ENCODE measurements at regions not wholly inside any gene's neighbourhood (a gene's known extent, or its start where the extent isn't known, plus 50 kb on each side); places are given as distances from the start of the nearest gene placed in this dataset.
"Not testable (repeated sequence)": the region's sequence is repeated elsewhere in the genome, so short reads cannot be mapped to it uniquely, and the experiment has no call there.

GRCh38 chr5:159682623-159683022, 233.7 kb upstream of the ADRA1B start:
- DNase-seq (ENCODE audit: low read depth in 2 of 2, low spot score in 1 of 2): no peak

DNA sequence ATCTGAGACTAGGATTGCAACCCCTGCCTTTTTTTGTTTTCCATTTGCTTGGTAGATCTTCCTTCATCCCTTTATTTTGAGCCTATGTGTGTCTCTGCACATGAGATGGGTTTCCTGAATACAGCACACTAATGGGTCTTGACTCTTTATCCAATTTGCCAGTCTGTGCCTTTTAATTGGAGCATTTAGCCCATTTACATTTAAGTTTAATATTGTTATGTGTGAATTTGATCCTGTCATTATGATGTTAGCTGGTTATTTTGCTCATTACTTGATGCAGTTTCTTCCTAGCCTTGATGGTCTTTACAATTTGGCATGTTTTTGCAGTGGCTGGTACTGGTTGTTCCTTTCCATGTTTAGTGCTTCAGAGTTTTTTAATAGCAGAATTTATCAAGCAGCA, 228.4 kb upstream of the ADRA1B start:
- not testable (repeated sequence) for DNase-seq (ENCODE audit: low read depth in 2 of 2, low spot score in 1 of 2)

GRCh38 chr5:159695741-159696294, 220.5 kb upstream of the ADRA1B start:
- no peak for DNase-seq (ENCODE audit: low read depth in 2 of 2, low spot score in 1 of 2)

DNA sequence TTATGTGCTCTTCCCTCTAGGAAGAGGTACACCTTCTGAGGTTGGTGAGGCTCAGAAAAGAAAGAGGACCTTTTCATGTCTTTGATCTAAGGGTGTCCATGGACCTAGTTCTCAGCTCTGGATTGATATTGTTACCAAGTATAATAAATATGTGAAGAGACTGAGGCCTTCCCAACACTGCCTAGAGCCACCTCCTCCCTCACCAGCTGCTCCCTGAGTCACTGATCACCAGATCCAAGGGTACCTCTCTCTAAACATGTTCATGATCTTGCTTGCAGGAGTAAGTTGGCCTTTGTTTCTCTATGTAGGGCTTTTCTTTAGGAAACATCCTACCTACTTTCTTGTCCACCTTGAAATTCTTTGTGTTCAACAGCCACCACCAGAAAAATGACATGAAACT, 218.8 kb upstream of the ADRA1B start:
- DNase-seq (ENCODE audit: low read depth in 2 of 2, low spot score in 1 of 2): no peak

DNA sequence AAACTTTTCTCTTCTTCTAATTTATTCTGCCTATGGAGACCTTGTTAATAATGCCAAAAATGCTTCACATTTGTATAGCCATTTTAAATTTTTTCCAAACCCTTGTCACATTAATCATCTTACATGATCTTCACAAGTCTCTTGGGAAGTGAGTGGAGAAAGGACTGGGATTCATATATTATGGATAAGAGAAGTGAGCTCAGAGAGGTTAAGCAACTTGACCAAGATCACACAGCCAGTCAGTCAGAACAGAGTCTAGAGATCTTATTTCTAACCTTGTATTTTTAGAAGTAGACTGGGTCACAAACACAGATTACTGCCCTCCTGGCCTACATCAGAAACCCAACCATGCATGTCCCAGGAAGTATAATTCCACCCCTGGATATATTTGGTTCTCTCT, 218.0 kb upstream of the ADRA1B start:
- DNase-seq (ENCODE audit: low read depth in 2 of 2, low spot score in 1 of 2): no peak

GRCh38 chr5:159700016-159700415, 216.3 kb upstream of the ADRA1B start:
- no peak for DNase-seq (ENCODE audit: low read depth in 2 of 2, low spot score in 1 of 2)

DNA sequence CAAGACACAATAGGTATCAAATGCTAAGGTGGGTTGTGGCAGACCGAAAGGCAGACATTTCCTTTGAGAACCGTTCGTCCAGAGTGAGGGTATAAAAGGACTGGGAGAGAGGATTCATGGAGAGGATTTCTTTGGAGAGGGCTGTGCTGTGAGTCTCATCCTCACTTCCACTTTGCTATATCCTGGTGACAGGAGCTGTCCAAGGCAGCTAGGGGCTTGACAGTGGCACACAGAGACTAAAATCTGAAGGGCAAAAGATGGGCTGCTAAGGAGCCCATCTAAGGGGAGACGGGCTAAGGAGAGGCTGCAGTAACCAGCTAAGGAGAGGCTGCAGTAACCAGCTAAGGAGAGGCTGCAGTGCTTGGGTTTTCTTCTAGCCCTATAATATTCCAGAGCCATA, 214.0 kb upstream of the ADRA1B start:
- DNase-seq (ENCODE audit: low read depth in 2 of 2, low spot score in 1 of 2): no peak

GRCh38 chr5:159702826-159703225, 213.5 kb upstream of the ADRA1B start:
- DNase-seq (ENCODE audit: low read depth in 2 of 2, low spot score in 1 of 2): no peak

GRCh38 chr5:159704160-159704559, 212.1 kb upstream of the ADRA1B start:
- DNase-seq (ENCODE audit: low read depth in 2 of 2, low spot score in 1 of 2): no peak

DNA sequence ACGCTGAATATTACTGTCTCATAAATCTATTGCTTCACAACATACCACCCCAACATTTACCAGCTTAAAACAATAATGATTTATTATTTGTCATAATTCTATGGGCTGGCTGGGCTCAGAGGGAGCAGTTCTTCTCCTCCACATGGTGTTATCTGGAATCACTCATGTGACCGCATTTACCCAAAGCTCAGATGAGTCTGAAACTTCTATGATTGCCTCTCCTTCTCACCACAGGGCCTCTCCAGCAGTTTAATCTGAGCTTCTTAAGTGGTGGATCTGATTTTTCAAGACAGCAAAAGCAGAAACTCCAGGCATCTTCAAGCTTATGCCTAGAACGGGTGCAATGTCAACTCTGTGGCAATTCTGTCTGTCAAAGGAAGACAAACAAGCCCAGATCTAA, 210.3 kb upstream of the ADRA1B start:
- DNase-seq (ENCODE audit: low read depth in 2 of 2, low spot score in 1 of 2): no peak

DNA sequence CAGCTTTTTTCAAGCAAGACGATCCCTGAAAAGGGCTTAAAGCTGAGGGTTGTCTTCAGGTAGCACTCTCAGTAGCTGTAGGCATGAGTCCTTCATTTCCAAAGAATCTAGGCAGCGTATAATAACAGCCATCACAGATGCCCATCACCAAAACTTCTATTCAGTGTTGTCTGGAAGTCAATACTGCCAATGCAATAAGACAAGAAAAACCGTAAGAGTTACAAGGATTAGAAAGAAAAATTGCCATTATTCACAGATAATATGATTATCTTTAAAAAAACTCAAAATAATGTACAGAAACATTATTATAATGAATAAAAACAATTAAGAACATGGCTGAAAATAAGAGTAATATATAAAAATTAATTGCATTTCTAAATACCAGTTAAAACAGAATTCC, 208.2 kb upstream of the ADRA1B start:
- DNase-seq (ENCODE audit: low read depth in 2 of 2, low spot score in 1 of 2): no peak

DNA sequence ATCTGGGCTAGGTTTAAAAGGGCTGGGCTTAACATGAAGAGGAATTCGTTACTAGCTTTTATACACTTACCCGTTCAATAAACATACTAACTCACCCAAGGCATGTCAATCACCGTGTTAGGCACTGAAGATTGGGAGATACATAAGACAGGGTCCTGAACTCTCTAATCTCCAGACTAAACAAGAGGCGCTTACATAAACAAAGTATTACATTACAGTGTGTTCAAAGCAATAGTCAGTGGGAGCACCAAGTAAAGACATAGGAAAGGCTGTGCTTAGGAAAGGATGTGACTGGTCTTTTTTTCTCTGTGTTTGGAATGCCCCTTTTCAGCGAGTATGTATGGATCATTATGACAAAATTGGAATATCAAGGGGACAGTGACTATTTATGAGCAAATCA, 203.6 kb upstream of the ADRA1B start:
- no peak for DNase-seq (ENCODE audit: low read depth in 2 of 2, low spot score in 1 of 2)

- DNase-seq (ENCODE audit: low read depth in 2 of 2, low spot score in 1 of 2): no peak
Measured at GRCh38 chr5:159713254-159713653, 203.0 kb upstream of the ADRA1B start.

DNA sequence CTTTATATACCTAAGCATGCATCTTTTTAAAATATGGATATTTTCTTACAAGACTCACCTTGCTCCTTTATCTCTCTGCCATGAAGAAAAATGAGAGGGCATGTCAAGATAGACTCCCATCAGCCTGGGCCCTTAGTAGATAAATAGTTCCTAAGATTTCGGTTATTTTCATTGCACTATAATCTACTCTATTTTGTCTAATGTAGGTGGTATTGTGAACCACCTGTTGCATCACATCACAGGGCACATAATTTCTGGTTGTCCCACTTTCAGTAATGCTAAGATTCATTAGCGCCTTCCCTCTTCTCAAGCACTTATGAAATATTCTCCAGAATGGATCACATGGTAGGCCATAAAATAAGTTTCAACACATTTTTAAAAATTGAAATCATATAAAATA, 202.5 kb upstream of the ADRA1B start:
- DNase-seq (ENCODE audit: low read depth in 2 of 2, low spot score in 1 of 2): no peak

- no peak for DNase-seq (ENCODE audit: low read depth in 2 of 2, low spot score in 1 of 2)
Measured at GRCh38 chr5:159725475-159725874, 190.8 kb upstream of the ADRA1B start.

DNA sequence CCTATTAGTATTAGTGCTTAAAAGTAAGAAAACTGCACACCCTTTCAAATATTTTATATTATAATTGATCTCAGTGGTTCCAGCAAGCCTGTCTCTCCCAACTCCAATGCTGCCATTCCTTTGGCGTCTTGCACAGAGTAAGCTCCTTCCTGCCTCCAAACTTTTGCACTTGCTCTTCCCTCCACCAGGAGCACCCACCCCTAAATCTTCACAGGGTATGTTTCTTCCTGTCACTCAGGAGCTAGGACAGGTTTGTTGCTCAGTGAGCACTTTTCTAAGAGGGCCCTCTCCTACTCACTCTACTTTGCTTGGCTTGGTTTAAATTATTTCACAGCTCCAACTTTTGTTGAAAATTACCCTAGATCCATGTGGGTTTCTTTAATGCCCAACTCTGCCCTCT, 189.1 kb upstream of the ADRA1B start:
- no peak for DNase-seq (ENCODE audit: low read depth in 2 of 2, low spot score in 1 of 2)

GRCh38 chr5:159730285-159730684, 186.0 kb upstream of the ADRA1B start:
- no peak for DNase-seq (ENCODE audit: low read depth in 2 of 2, low spot score in 1 of 2)

GRCh38 chr5:159732220-159732619, 184.1 kb upstream of the ADRA1B start:
- DNase-seq (ENCODE audit: low read depth in 2 of 2, low spot score in 1 of 2): no peak

- DNase-seq (ENCODE audit: low read depth in 2 of 2, low spot score in 1 of 2): no peak
Measured at GRCh38 chr5:159734366-159734765, 181.9 kb upstream of the ADRA1B start.

- DNase-seq (ENCODE audit: low read depth in 2 of 2, low spot score in 1 of 2): no peak
Measured at GRCh38 chr5:159735036-159735435, 181.2 kb upstream of the ADRA1B start.

GRCh38 chr5:159735749-159736660, 180.3 kb upstream of the ADRA1B start:
- DNase-seq (ENCODE audit: low read depth in 2 of 2, low spot score in 1 of 2): no peak

- no peak for DNase-seq (ENCODE audit: low read depth in 2 of 2, low spot score in 1 of 2)
Measured at GRCh38 chr5:159736844-159737243, 179.4 kb upstream of the ADRA1B start.

DNA sequence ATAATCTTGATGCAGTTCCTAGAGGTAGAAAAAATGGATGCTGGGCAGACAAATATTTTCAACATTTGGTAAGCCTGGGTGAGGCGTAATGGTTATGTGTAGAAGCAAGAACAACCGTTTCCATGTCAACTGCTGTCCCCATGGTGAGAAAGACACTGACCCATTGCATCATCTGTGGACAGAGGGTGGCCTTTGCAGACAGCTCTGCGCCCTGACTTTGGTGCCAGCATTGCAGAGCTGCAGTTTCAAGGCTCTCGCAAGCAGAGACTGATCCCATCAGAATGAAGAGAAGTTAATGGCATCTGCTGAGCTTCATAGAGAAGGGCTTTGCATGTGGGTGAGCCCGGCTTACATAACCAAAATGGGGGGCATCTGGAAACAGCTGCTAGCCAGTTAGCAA, 179.0 kb upstream of the ADRA1B start:
- no peak for DNase-seq (ENCODE audit: low read depth in 2 of 2, low spot score in 1 of 2)
